Ovary (tissue), 7 donors: ENCODE measurements at regions not wholly inside any gene's neighbourhood (a gene's known extent, or its start where the extent isn't known, plus 50 kb on each side); places are given as distances from the start of the nearest gene placed in this dataset.

Experiments used
- DNase-seq, 5 donors: peaks; one replicate each; pipeline ENCODE4 v3.0.0-alpha.2; 2019 to 2020
- H3K27ac ChIP-seq, 2 donors: fragments of 200-600 bp; one replicate each; pipeline versions ENCODE4 v1.5.1 to v1.8.0; 2019 to 2022
- H3K27me3 ChIP-seq: fragments of 200-600 bp; one replicate; pipeline ENCODE4 v1.8.0; 2022
- H3K36me3 ChIP-seq: fragments of 200-600 bp; sonication (generic); one replicate; pipeline ENCODE4 v1.5.1; 2019
- H3K4me1 ChIP-seq: one replicate; pipeline ENCODE4 v1.8.1; 2013; ENCODE audit warnings: mild to moderate bottlenecking, moderate library complexity; ENCODE audit not compliant: insufficient read depth
- H3K4me3 ChIP-seq: fragments of 200-600 bp; sonication (generic); one replicate; pipeline ENCODE4 v1.5.1; 2017
- H3K9me3 ChIP-seq, 2 donors: fragments of 200-600 bp in 1 of 2; sonication (generic) in 1 of 2; one replicate each; pipeline versions ENCODE4 v1.5.1 to v1.8.1; 2013 to 2019; ENCODE audit warnings: mild to moderate bottlenecking in 1 of 2, moderate library complexity in 1 of 2
- EP300 ChIP-seq: sonication (generic); formaldehyde crosslinking; IDR thresholded peaks from one replicate; pipeline ENCODE4 v1.6.1; 2017; ENCODE audit warnings: antibody characterized with exemption
- POLR2A ChIP-seq: fragments of 450-650 bp; IDR thresholded peaks from one replicate; pipeline ENCODE4 v1.6.1; 2017; ENCODE audit warnings: antibody characterized with exemption, mild to moderate bottlenecking, moderate library complexity
- WGBS, 3 donors: extraction: QIAGEN DNeasy Blood & Tissue Kit in 1 of 3; methylation state at CpG; one replicate each; pipeline versions ENCODE4 v1.1.5 to v1.1.7; 2013 to 2017; 5-methylcytosine and 5-hydroxymethylcytosine counted together
- intact Hi-C, 4 donors: fragments of 100-400 bp; cut with DNase I; formaldehyde crosslinking; loops; one replicate each; pipeline versions ENCODE4 v1.11.0 to v1.15.1; 2022 to 2023
- TF ChIP-seq, protein P1 (sequence below), 3 donors: fragments of 450-650 bp in 2 of 3; fragments of 200-600 bp in 1 of 3; IDR thresholded peaks; one replicate each; pipeline versions ENCODE4 v1.5.1 to v1.8.0; 2016 to 2022; ENCODE audit warnings: antibody characterized with exemption in 3 of 3, mild to moderate bottlenecking in 1 of 3
- donor health status: DM: no; HTN: no; CAD: no; lungs with moderate emphysema.
- donor health status: DM: no; HTN: no; CAD: no.
- donor health status: Bipolar disorder and iron deficiency.
- donor health status: DM: no; HTN: no; CAD: no.
- donor health status: DM: yes; HTN: yes; CAD: no.

DNA sequence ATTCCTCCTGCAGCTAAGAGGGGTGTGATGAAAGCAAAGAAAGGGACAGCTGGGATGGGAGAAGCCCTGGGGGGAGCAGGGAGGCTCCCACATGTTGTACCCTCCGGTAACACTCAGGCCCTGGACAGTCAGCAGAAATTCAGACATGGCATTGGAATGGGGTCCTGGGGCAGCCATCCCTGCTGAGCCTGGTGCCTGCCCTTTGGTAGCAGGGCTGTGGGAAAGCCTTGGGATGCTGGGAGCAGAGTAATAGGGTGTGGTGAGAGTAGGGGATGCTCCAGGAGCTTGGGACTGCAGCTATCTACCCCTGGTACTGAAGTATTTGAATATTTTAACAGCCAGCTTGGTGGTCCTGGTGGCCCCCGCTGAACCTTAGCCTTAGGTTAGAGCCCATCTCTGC is 56.8 kb downstream of the FAM241B start:
- Histone ChIP-seq H3K27me3 (no peaks in the 10 kb centered on the region), H3K36me3 (no peaks in the 10 kb centered on the region), H3K4me3 (no peak overlapping the region), H3K9me3 (no peaks in the 10 kb centered on the region), H3K4me1 (peaks cover 1% of the 10 kb centered on the region), H3K27ac (no peak overlapping the region)
- no peak for DNase-seq
- intact Hi-C loops: no loop called here
- WGBS, 3 donors: 84 to 95% (median 85%) methylated on average over 2 of the region's 2 CpGs
- no peak for TF ChIP-seq EP300
- TF ChIP-seq POLR2A: no peak
- TF ChIP-seq, protein P1, sequence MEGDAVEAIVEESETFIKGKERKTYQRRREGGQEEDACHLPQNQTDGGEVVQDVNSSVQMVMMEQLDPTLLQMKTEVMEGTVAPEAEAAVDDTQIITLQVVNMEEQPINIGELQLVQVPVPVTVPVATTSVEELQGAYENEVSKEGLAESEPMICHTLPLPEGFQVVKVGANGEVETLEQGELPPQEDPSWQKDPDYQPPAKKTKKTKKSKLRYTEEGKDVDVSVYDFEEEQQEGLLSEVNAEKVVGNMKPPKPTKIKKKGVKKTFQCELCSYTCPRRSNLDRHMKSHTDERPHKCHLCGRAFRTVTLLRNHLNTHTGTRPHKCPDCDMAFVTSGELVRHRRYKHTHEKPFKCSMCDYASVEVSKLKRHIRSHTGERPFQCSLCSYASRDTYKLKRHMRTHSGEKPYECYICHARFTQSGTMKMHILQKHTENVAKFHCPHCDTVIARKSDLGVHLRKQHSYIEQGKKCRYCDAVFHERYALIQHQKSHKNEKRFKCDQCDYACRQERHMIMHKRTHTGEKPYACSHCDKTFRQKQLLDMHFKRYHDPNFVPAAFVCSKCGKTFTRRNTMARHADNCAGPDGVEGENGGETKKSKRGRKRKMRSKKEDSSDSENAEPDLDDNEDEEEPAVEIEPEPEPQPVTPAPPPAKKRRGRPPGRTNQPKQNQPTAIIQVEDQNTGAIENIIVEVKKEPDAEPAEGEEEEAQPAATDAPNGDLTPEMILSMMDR (IDR thresholded peaks at IDR 0.05): no peak

DNA sequence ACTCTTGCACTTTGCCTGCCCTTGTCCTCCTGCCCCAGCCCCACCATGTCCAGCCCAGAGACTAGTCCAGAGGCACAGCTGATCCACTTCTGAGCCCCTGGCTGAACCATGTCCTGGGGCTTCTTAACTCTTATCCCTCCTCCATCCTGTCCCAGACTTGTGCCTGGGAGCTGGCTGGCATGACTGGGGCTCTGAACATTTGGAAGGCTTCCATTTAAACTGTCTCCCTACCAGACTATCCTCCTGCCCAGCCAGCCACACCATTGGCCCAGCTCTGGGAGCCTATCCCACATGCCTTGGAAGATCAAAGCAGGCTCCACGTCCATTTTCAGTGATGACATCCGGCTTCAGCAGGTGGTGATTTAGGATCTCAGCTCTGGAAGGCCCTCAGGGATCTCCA is 57.4 kb downstream of the FAM241B start:
- H3K4me3 ChIP-seq: no peak overlapping the region
- DNase-seq: no peak
- TF ChIP-seq POLR2A: no peak
- TF ChIP-seq EP300: no peak
- TF ChIP-seq, protein P1 (IDR thresholded peaks at IDR 0.05): no peak
- H3K27ac ChIP-seq: no peak overlapping the region
- H3K27me3 ChIP-seq: no peaks in the 10 kb centered on the region
- intact Hi-C loops: no loop called here
- H3K9me3 ChIP-seq: no peaks in the 10 kb centered on the region
- peaks cover 1% of the 10 kb centered on the region for H3K4me1 ChIP-seq
- no peaks in the 10 kb centered on the region for H3K36me3 ChIP-seq
- 79 to 100% (median 88%) methylated on average over 2 of the region's 2 CpGs for WGBS, 3 donors

DNA sequence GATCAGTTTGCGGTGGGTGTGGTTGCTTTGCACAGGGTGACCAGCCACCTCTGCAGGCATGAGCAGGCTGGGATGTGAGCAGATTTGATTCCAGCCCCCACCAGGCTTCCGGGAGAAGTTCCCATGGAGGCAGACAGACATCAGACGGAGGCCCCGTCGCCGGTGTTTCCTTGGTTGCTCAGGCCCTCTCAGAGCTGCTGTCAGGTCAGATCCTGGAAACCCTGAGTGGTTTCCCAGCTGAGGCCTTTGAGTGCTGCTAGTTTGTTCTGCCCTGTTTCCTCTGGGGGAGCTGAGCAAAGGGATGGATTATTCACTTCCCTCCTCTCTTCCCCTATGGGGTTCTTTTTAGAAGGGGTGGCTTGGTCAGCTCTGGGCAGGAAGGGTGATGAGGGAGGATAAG is 62.2 kb downstream of the FAM241B start:
- intact Hi-C loops: no loop called here
- TF ChIP-seq POLR2A (no peak), EP300 (no peak)
- TF ChIP-seq, protein P1 (IDR thresholded peaks at IDR 0.05): no peak
- no peak overlapping the region for H3K27ac ChIP-seq
- H3K9me3 ChIP-seq: no peaks in the 10 kb centered on the region
- no peaks in the 10 kb centered on the region for H3K4me1 ChIP-seq
- H3K4me3 ChIP-seq: no peak overlapping the region
- DNase-seq: no peak
- no peaks in the 10 kb centered on the region for H3K36me3 ChIP-seq
- no peaks in the 10 kb centered on the region for H3K27me3 ChIP-seq
- 74 to 80% (median 75%) methylated on average over 6 of the region's 6 CpGs for WGBS, 3 donors

DNA sequence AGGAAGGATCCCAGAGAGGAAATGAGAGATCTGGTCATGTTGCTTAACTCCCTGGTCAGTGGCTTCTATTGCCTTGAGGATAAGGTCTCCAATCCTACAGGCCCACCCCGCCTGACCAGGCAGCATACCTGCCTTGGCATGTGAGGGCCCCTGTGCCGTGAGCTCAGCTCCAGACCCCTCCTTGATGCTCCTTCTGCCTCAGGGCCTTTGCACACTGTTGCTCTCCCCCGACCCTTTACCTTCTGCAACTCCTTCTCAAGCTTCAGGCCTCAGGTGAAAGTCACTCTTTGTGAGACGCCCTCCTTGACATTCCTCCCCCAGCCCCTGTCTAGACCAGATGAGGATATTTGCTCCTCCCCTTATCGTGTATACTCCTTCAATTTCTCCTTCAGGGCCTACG is 62.8 kb downstream of the FAM241B start:
- H3K27ac ChIP-seq: no peak overlapping the region
- WGBS, 3 donors: 92 to 93% (median 92%) methylated on average over 6 of the region's 6 CpGs
- H3K9me3 ChIP-seq: no peaks in the 10 kb centered on the region
- intact Hi-C loops: no loop called here
- H3K4me1 ChIP-seq: no peaks in the 10 kb centered on the region
- no peak overlapping the region for H3K4me3 ChIP-seq
- no peak for DNase-seq
- H3K27me3 ChIP-seq: no peaks in the 10 kb centered on the region
- no peaks in the 10 kb centered on the region for H3K36me3 ChIP-seq
- TF ChIP-seq POLR2A (no peak), EP300 (no peak)
- TF ChIP-seq, protein P1 (IDR thresholded peaks at IDR 0.05): no peak

DNA sequence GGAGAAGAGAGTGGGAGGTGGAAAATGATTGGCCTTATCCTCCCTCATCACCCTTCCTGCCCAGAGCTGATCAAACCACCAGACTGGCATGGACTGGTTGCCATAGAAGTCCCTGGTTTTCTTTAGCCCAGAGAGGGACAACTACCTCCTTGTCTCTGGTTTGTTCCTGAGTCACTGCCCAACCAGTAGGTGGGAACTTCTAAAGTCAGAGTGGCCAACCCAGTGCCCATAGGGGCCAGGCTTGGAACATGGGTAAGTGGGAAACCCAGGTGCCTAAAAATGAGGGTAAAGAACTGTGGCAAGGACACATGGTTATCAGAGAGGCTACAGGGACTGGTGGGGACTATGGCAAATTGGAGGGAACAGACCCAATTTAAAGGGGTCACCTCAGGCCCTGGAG is 63.8 kb downstream of the FAM241B start:
- Histone ChIP-seq H3K27ac (no peak overlapping the region), H3K36me3 (no peaks in the 10 kb centered on the region), H3K9me3 (no peaks in the 10 kb centered on the region), H3K4me1 (no peaks in the 10 kb centered on the region), H3K27me3 (no peaks in the 10 kb centered on the region), H3K4me3 (no peak overlapping the region)
- no peak for TF ChIP-seq EP300
- no peak for TF ChIP-seq POLR2A
- TF ChIP-seq, protein P1 (IDR thresholded peaks at IDR 0.05): no peak
- DNase-seq: no peak
- intact Hi-C loops: no loop called here
